ENCODE measurements at regions not wholly inside any gene's neighbourhood (a gene's known extent, or its start where the extent isn't known, plus 50 kb on each side); places are given as distances from the start of the nearest gene placed in this dataset.
A peak's percentile ranks its signal among the peaks of the same experiment; 100 is the strongest.

GRCh38 chr5:160976181-160976580 lies 124.2 kb upstream of the ATP10B start:
- Histone ChIP-seq H2AFZ (ENCODE audit: low read length) (no peak overlapping the region), H3K79me2 (ENCODE audit: insufficient read depth, low read length) (no peaks in the 10 kb centered on the region), H3K36me3 (ENCODE audit: insufficient read depth, low read length) (no peaks in the 10 kb centered on the region), H3K4me2 (ENCODE audit: insufficient read depth, low read length) (no peak overlapping the region), H3K4me3 (ENCODE audit: insufficient read depth, low read length) (no peak overlapping the region), H3K4me1 (ENCODE audit: insufficient read depth, low read length) (no peaks in the 10 kb centered on the region), H4K20me1 (ENCODE audit: insufficient read depth, low read length) (no peaks in the 10 kb centered on the region), H3K27ac (ENCODE audit: low read depth, low read length) (no peak overlapping the region), H3K27me3 (ENCODE audit: insufficient read depth, low read length) (no peaks in the 10 kb centered on the region), H3K9me3 (ENCODE audit: low read depth, low read length) (no peaks in the 10 kb centered on the region)
- TF ChIP-seq CTCF (IDR thresholded peaks at IDR 0.05; ENCODE audit: extremely low read depth, low read depth, low read length) = no peak
- no peak for DNase-seq (ENCODE audit: insufficient read length, low spot score, missing footprints)

- no peaks in the 10 kb centered on the region for H3K36me3 ChIP-seq (ENCODE audit: insufficient read depth, low read length)
- H3K27me3 ChIP-seq (ENCODE audit: insufficient read depth, low read length) = no peaks in the 10 kb centered on the region
- no peaks in the 10 kb centered on the region for H3K79me2 ChIP-seq (ENCODE audit: insufficient read depth, low read length)
- no peaks in the 10 kb centered on the region for H3K9me3 ChIP-seq (ENCODE audit: low read depth, low read length)
- H4K20me1 ChIP-seq (ENCODE audit: insufficient read depth, low read length) = no peaks in the 10 kb centered on the region
- no peak overlapping the region for H2AFZ ChIP-seq (ENCODE audit: low read length)
- no peaks in the 10 kb centered on the region for H3K4me1 ChIP-seq (ENCODE audit: insufficient read depth, low read length)
- no peak overlapping the region for H3K4me2 ChIP-seq (ENCODE audit: insufficient read depth, low read length)
- no peak for DNase-seq (ENCODE audit: insufficient read length, low spot score, missing footprints)
- TF ChIP-seq CTCF (IDR thresholded peaks at IDR 0.05; ENCODE audit: extremely low read depth, low read depth, low read length) = peak; percentile 14
- no peak overlapping the region for H3K4me3 ChIP-seq (ENCODE audit: insufficient read depth, low read length)
- H3K27ac ChIP-seq (ENCODE audit: low read depth, low read length) = no peak overlapping the region
Observed at GRCh38 chr5:160970605-160971191, 118.7 kb upstream of the ATP10B start.

GRCh38 chr5:160969645-160970044 lies 117.6 kb upstream of the ATP10B start:
- Histone ChIP-seq H3K27ac (ENCODE audit: low read depth, low read length) (no peak overlapping the region), H3K36me3 (ENCODE audit: insufficient read depth, low read length) (no peaks in the 10 kb centered on the region), H3K4me1 (ENCODE audit: insufficient read depth, low read length) (no peaks in the 10 kb centered on the region), H3K4me2 (ENCODE audit: insufficient read depth, low read length) (no peak overlapping the region), H3K79me2 (ENCODE audit: insufficient read depth, low read length) (no peaks in the 10 kb centered on the region), H2AFZ (ENCODE audit: low read length) (no peak overlapping the region), H3K27me3 (ENCODE audit: insufficient read depth, low read length) (no peaks in the 10 kb centered on the region), H3K4me3 (ENCODE audit: insufficient read depth, low read length) (no peak overlapping the region), H3K9me3 (ENCODE audit: low read depth, low read length) (no peaks in the 10 kb centered on the region), H4K20me1 (ENCODE audit: insufficient read depth, low read length) (no peaks in the 10 kb centered on the region)
- no peak for TF ChIP-seq CTCF (IDR thresholded peaks at IDR 0.05; ENCODE audit: extremely low read depth, low read depth, low read length)
- DNase-seq (ENCODE audit: insufficient read length, low spot score, missing footprints) = no peak

GRCh38 chr5:160968480-160968879 lies 116.5 kb upstream of the ATP10B start:
- H3K4me3 ChIP-seq (ENCODE audit: insufficient read depth, low read length) = no peak overlapping the region
- no peaks in the 10 kb centered on the region for H3K36me3 ChIP-seq (ENCODE audit: insufficient read depth, low read length)
- no peaks in the 10 kb centered on the region for H4K20me1 ChIP-seq (ENCODE audit: insufficient read depth, low read length)
- H3K4me1 ChIP-seq (ENCODE audit: insufficient read depth, low read length) = no peaks in the 10 kb centered on the region
- no peak overlapping the region for H3K27ac ChIP-seq (ENCODE audit: low read depth, low read length)
- H2AFZ ChIP-seq (ENCODE audit: low read length) = no peak overlapping the region
- H3K27me3 ChIP-seq (ENCODE audit: insufficient read depth, low read length) = no peaks in the 10 kb centered on the region
- no peak for TF ChIP-seq CTCF (IDR thresholded peaks at IDR 0.05; ENCODE audit: extremely low read depth, low read depth, low read length)
- no peaks in the 10 kb centered on the region for H3K79me2 ChIP-seq (ENCODE audit: insufficient read depth, low read length)
- H3K9me3 ChIP-seq (ENCODE audit: low read depth, low read length) = no peaks in the 10 kb centered on the region
- no peak for DNase-seq (ENCODE audit: insufficient read length, low spot score, missing footprints)
- H3K4me2 ChIP-seq (ENCODE audit: insufficient read depth, low read length) = no peak overlapping the region

Data from osteoblast (primary cell).